ENCODE measurements at regions not wholly inside any gene's neighbourhood (a gene's known extent, or its start where the extent isn't known, plus 50 kb on each side); places are given as distances from the start of the nearest gene placed in this dataset.

DNA sequence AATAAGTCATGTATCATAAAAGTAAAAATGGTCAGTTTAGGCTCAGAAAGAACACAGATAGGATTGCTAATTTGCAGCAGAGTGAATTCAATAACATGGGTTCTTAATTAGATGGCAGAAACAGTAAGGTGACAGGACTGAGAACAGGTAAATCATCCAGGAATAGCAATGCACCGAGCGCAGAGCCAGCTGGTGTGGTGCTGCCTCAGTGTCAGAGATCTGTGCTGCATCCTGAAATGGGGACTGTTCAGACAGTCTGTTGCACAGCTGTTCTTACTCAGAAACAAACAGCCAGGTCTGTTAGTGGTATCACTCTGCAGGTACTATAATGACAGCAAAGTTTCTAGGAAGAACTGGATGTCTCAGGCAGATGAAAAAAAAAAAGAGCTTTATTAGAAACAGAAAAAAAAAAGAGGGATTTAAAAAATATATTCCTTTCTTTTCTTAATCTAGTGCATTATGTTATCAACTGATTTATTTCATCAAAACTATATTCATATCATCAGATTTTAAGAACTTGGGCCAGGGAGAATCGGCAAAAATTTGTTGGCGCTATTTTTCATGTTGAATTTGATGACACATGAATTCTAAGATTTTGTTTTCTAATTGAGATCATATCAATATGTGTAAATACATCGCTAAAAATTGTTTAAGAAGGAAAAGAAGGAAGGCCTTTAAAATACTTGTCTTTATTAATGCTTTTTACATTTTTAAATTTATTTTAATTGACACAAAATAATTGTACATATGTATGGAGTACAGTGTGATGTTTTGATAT lies 501.8 kb downstream of the PRKD1 start:
- WGBS (ENCODE audit: insufficient coverage, low coverage, missing lambda C conversion rate), result 4% methylated on average over 5 of the region's 5 CpGs
- no peak overlapping the region for H3K9ac ChIP-seq (ENCODE audit: insufficient read depth in 1 of 2, low read depth in 2 of 2, low read length in 2 of 2)
- no peak overlapping the region for H3K4me2 ChIP-seq (ENCODE audit: insufficient read depth, low read length)
- no peaks in the 10 kb centered on the region for H3K36me3 ChIP-seq (ENCODE audit: control insufficient read depth, insufficient read depth, low read length)
- ChIA-PET CTCF (ENCODE audit: low intra/inter-chr PET ratio) (no interaction called here), POLR2A (no interaction called here)
- H3K27ac ChIP-seq (ENCODE audit: extremely low read depth, low read depth, low read length), result no peak overlapping the region
- H3K27me3 ChIP-seq (ENCODE audit: control insufficient read depth in 2 of 2, insufficient read depth in 2 of 2, low read length in 2 of 2), result no peaks in the 10 kb centered on the region
- no TSS peak for BruUV-seq (replicated peaks)
- FAIRE-seq, result no peak
- no peaks in the 10 kb centered on the region for H3K9me1 ChIP-seq (ENCODE audit: control insufficient read depth, insufficient read depth, low read length)
- H2AFZ ChIP-seq (ENCODE audit: low read depth, low read length), result no peak overlapping the region
- in situ Hi-C loops (cut with MboI) (no loop called here), intact Hi-C loops (cut with micrococcal nuclease) (no loop called here)
- no peaks in the 10 kb centered on the region for H3K4me1 ChIP-seq (replicated peaks in 1 of 2; ENCODE audit: control insufficient read depth in 2 of 2, insufficient read depth in 2 of 2, low read length in 2 of 2)
- no peak for ATAC-seq
- TF ChIP-seq ZNF766 (CRISPR knock-in tag; conservative IDR thresholded peaks at IDR 0.05) (no peak), SMARCE1 (IDR thresholded peaks at IDR 0.05) (no peak), XRCC5 (IDR thresholded peaks at IDR 0.05; ENCODE audit: low read depth, low read length) (no peak), ETV1 (tag; conservative IDR thresholded peaks at IDR 0.05; ENCODE audit: low read depth) (no peak), TCF3 (CRISPR knock-in tag; IDR thresholded peaks at IDR 0.05) (no peak), USF1 (CRISPR knock-in tag; IDR thresholded peaks at IDR 0.05) (no peak), ELK3 (CRISPR knock-in tag; IDR thresholded peaks at IDR 0.05) (no peak), ELF1 (tag; IDR thresholded peaks at IDR 0.05) (no peak), ZNF77 (CRISPR knock-in tag; IDR thresholded peaks at IDR 0.05) (no peak), TAF7 (tag; IDR thresholded peaks at IDR 0.05) (no peak)
- DNase-seq (ENCODE audit: extremely low read depth in 1 of 4, low spot score in 3 of 4), result no peak
- H3K4me3 ChIP-seq, result no peak overlapping the region
- H3K79me2 ChIP-seq (ENCODE audit: control insufficient read depth, insufficient read depth, low read length), result no peaks in the 10 kb centered on the region
- no peaks in the 10 kb centered on the region for H3K9me3 ChIP-seq (replicated peaks; ENCODE audit: control insufficient read depth, insufficient read depth, low read depth, low read length)
- H4K20me1 ChIP-seq (replicated peaks; ENCODE audit: control insufficient read depth, insufficient read depth, low read length), result no peaks in the 10 kb centered on the region
